T-cell (primary cell): ENCODE measurements at regions not wholly inside any gene's neighbourhood (a gene's known extent, or its start where the extent isn't known, plus 50 kb on each side); places are given as distances from the start of the nearest gene placed in this dataset.

Source experiments
- ATAC-seq, 4 experiments: fragments of 200-7000 bp in 3 of 4; fragments of 150-1000 bp in 1 of 4; cut with Tn5 transposase; replicated peaks in 1 of 4; 1 replicate in 3 of 4; 2 replicates in 1 of 4; pipeline ENCODE4 v1.10.0; 2021; ENCODE audit warnings: moderate library complexity in 3 of 4, mild to moderate bottlenecking in 2 of 4, moderate number of reproducible peaks in 1 of 4
- CTCF ChIA-PET, 2 donors: fragments of 300-600 bp; sonication (Branson Sonifier 250); formaldehyde crosslinking; loops; one replicate each; lab custom pipeline; 2022; ENCODE audit warnings: antibody characterized with exemption in 2 of 2; lab: Charles Lee
- POLR2A ChIA-PET, 2 donors: fragments of 300-600 bp; sonication (Branson Sonifier 250); formaldehyde crosslinking; loops; one replicate each; lab custom pipeline; 2022; ENCODE audit warnings: antibody characterized with exemption in 2 of 2; lab: Charles Lee
- DNase-seq, 35 experiments: peaks; one replicate each; pipeline versions ENCODE4 v3.0.0 to v3.0.0-alpha.2; 2013 to 2023
- H3K27ac ChIP-seq: one replicate; pipeline ENCODE4 v1.5.1; 2013; ENCODE audit warnings: low read length
- H3K27me3 ChIP-seq, 2 experiments: replicated peaks in 1 of 2; 1 replicate in 1 of 2; 2 replicates in 1 of 2; pipeline versions ENCODE4 v1.6.1 to v1.7.0; 2013; ENCODE audit warnings: low read length in 1 of 2, mixed read lengths in 1 of 2; ENCODE audit not compliant: control insufficient read depth in 2 of 2, insufficient read depth in 2 of 2; ENCODE audit errors: extremely low read depth in 1 of 2
- H3K36me3 ChIP-seq, 2 donors: 1 replicate in 1 of 2; 2 replicates in 1 of 2; pipeline versions ENCODE4 v1.6.1 to v1.7.0; 2013; ENCODE audit warnings: low read length in 1 of 2; ENCODE audit not compliant: control insufficient read depth in 2 of 2, insufficient read depth in 1 of 2; ENCODE audit errors: extremely low read depth in 1 of 2
- H3K4me1 ChIP-seq, 2 experiments: 1 replicate in 1 of 2; 2 replicates in 1 of 2; pipeline versions ENCODE4 v1.6.1 to v1.7.0; 2013; ENCODE audit warnings: low read length in 2 of 2, mixed read lengths in 1 of 2; ENCODE audit not compliant: insufficient read depth in 2 of 2, control insufficient read depth in 1 of 2; ENCODE audit errors: extremely low read depth in 1 of 2
- H3K4me3 ChIP-seq, 2 donors: 1 replicate in 1 of 2; 2 replicates in 1 of 2; pipeline versions ENCODE4 v1.5.1 to v1.7.0; 2013; ENCODE audit warnings: mild to moderate bottlenecking in 2 of 2, low read length in 1 of 2, moderate library complexity in 1 of 2; ENCODE audit not compliant: control insufficient read depth in 1 of 2; ENCODE audit errors: extremely low read depth in 1 of 2
- H3K9me3 ChIP-seq: 2 replicates; pipeline ENCODE4 v1.7.0; 2013
- H3K27ac Mint-ChIP-seq, 2 donors: one replicate each; pipeline ENCODE4 v1.8.0; 2020 to 2021; ENCODE audit warnings: mild to moderate bottlenecking in 2 of 2, mixed read lengths in 2 of 2
- H3K27me3 Mint-ChIP-seq, 2 donors: one replicate each; pipeline ENCODE4 v1.8.0; 2021 to 2022; ENCODE audit warnings: mixed read lengths in 2 of 2
- H3K36me3 Mint-ChIP-seq: one replicate; pipeline ENCODE4 v1.8.0; 2021; ENCODE audit warnings: mixed read lengths
- H3K4me1 Mint-ChIP-seq, 3 donors: one replicate each; pipeline ENCODE4 v1.8.0; 2020 to 2022; ENCODE audit warnings: mixed read lengths in 3 of 3, mild to moderate bottlenecking in 1 of 3
- H3K4me3 Mint-ChIP-seq, 3 donors: one replicate each; pipeline ENCODE4 v1.8.0; 2020 to 2022; ENCODE audit warnings: mild to moderate bottlenecking in 3 of 3, mixed read lengths in 3 of 3, moderate library complexity in 3 of 3
- H3K9me3 Mint-ChIP-seq, 3 donors: one replicate each; pipeline ENCODE4 v1.8.0; 2020 to 2022; ENCODE audit warnings: mixed read lengths in 3 of 3
- WGBS: methylation state at CpG from one replicate; pipeline ENCODE4 v1.1.5; 2013; ENCODE audit warnings: missing lambda C conversion rate; ENCODE audit not compliant: insufficient coverage; 5-methylcytosine and 5-hydroxymethylcytosine counted together

DNA sequence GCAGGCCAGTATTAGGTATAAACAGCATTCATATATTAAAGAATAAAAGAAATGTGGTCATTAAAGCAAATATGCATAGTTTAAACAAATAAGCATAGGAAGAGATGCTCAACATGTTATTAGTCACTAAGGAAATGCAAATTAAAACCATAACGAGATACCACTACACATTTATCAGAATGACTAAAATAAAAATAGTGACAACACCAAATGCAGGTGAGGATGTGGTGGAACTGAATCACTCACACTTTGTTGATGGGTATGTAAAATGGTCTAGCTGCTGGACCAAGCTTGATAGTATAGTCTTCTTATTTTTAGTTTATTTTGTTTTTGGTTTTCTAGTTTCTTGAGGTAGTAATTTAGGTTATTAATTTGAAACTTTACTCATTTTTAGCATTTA lies 242.9 kb downstream of the HGF start:
- Histone ChIP-seq H3K27me3 (no peaks in the 10 kb centered on the region), H3K4me1 (no peaks in the 10 kb centered on the region), H3K9me3 (no peaks in the 10 kb centered on the region), H3K27ac (no peak overlapping the region), H3K36me3 (no peaks in the 10 kb centered on the region), H3K4me3 (no peak overlapping the region)
- no peaks in the 10 kb centered on the region for H3K27me3 Mint-ChIP-seq
- H3K27ac Mint-ChIP-seq = no peak overlapping the region
- H3K36me3 Mint-ChIP-seq = no peaks in the 10 kb centered on the region
- ChIA-PET POLR2A (no interaction called here), CTCF (no interaction called here)
- DNase-seq (no peak), ATAC-seq (no peak)
- H3K4me1 Mint-ChIP-seq = no peaks in the 10 kb centered on the region
- H3K4me3 Mint-ChIP-seq = no peak overlapping the region
- peaks cover 3 to 9% (median 5%) of the 10 kb centered on the region in 3 donors for H3K9me3 Mint-ChIP-seq
- no CpG with 5 or more reads among the region's 1 CpG for WGBS

- POLR2A ChIA-PET = no interaction called here
- no peak overlapping the region for H3K4me3 Mint-ChIP-seq
- H3K27me3 Mint-ChIP-seq = no peaks in the 10 kb centered on the region
- no peaks in the 10 kb centered on the region for H3K36me3 ChIP-seq
- DNase-seq = no peak
- no peak overlapping the region for H3K4me3 ChIP-seq
- no peak for ATAC-seq
- no peaks in the 10 kb centered on the region for H3K4me1 ChIP-seq
- no peak overlapping the region for H3K27ac Mint-ChIP-seq
- H3K27me3 ChIP-seq = no peaks in the 10 kb centered on the region
- CTCF ChIA-PET = no interaction called here
- no peaks in the 10 kb centered on the region for H3K36me3 Mint-ChIP-seq
- no peaks in the 10 kb centered on the region for H3K4me1 Mint-ChIP-seq
- peaks cover 3 to 6% (median 5%) of the 10 kb centered on the region in 3 donors for H3K9me3 Mint-ChIP-seq
- no peaks in the 10 kb centered on the region for H3K9me3 ChIP-seq
- H3K27ac ChIP-seq = no peak overlapping the region
These were observed 244.0 kb downstream of the HGF start for GRCh38 chr7:81525841-81526240.

- CTCF ChIA-PET = no interaction called here
- Histone ChIP-seq H3K27me3 (no peaks in the 10 kb centered on the region), H3K9me3 (no peaks in the 10 kb centered on the region), H3K27ac (no peak overlapping the region), H3K4me3 (no peak overlapping the region), H3K4me1 (no peaks in the 10 kb centered on the region), H3K36me3 (no peaks in the 10 kb centered on the region)
- H3K27ac Mint-ChIP-seq = no peak overlapping the region
- no peaks in the 10 kb centered on the region for H3K4me1 Mint-ChIP-seq
- POLR2A ChIA-PET = no interaction called here
- no peak for ATAC-seq
- no peaks in the 10 kb centered on the region for H3K27me3 Mint-ChIP-seq
- H3K4me3 Mint-ChIP-seq = no peak overlapping the region
- H3K36me3 Mint-ChIP-seq = no peaks in the 10 kb centered on the region
- WGBS = no CpG with 5 or more reads among the region's 1 CpG
- peaks cover 0 to 2% (median 0%) of the 10 kb centered on the region in 3 donors for H3K9me3 Mint-ChIP-seq
- DNase-seq = no peak
These were observed 250.0 kb downstream of the HGF start for GRCh38 chr7:81519886-81520285.

DNA sequence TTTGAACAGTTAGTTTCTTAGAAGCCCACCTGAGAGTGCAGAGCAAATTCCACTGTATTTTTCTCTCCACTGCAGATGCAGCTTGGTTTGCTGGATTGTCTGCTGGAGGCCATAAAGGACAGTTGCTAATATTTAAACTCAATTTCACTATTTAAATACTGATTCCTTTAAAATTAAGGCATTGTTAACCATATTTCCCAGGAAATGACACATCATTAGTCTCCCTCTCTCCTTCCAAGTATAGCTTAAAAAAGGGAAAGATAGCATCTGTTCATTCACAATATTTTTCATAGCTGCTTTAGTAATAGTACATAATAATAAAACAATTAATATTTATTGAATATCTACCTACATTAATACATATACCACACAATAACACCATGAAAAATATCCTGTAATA lies 252.9 kb downstream of the HGF start:
- H3K4me1 Mint-ChIP-seq = no peaks in the 10 kb centered on the region
- ChIA-PET POLR2A (no interaction called here), CTCF (no interaction called here)
- H3K27ac Mint-ChIP-seq = no peak overlapping the region
- Histone ChIP-seq H3K27ac (no peak overlapping the region), H3K36me3 (no peaks in the 10 kb centered on the region), H3K4me3 (no peak overlapping the region), H3K9me3 (no peaks in the 10 kb centered on the region), H3K4me1 (no peaks in the 10 kb centered on the region), H3K27me3 (no peaks in the 10 kb centered on the region)
- no peaks in the 10 kb centered on the region for H3K36me3 Mint-ChIP-seq
- peaks cover 2 to 7% (median 4%) of the 10 kb centered on the region in 3 donors for H3K9me3 Mint-ChIP-seq
- H3K27me3 Mint-ChIP-seq = no peaks in the 10 kb centered on the region
- DNase-seq (no peak), ATAC-seq (no peak)
- no peak overlapping the region for H3K4me3 Mint-ChIP-seq

- Histone ChIP-seq H3K36me3 (no peaks in the 10 kb centered on the region), H3K27ac (no peak overlapping the region), H3K4me3 (no peak overlapping the region), H3K27me3 (no peaks in the 10 kb centered on the region), H3K9me3 (no peaks in the 10 kb centered on the region), H3K4me1 (no peaks in the 10 kb centered on the region)
- Mint-ChIP-seq H3K36me3 (no peaks in the 10 kb centered on the region), H3K4me1 (no peaks in the 10 kb centered on the region), H3K27ac (no peak overlapping the region), H3K9me3 (peaks cover 2 to 13% (median 4%) of the 10 kb centered on the region in 3 donors), H3K4me3 (no peak overlapping the region), H3K27me3 (no peaks in the 10 kb centered on the region)
- ATAC-seq = no peak
- no CpG with 5 or more reads among the region's 1 CpG for WGBS
- DNase-seq = no peak
- POLR2A ChIA-PET = no interaction called here
- CTCF ChIA-PET = no interaction called here
These were observed 254.8 kb downstream of the HGF start for GRCh38 chr7:81515009-81515408.

GRCh38 chr7:81514546-81514945 lies 255.3 kb downstream of the HGF start:
- Histone ChIP-seq H3K9me3 (no peaks in the 10 kb centered on the region), H3K36me3 (no peaks in the 10 kb centered on the region), H3K4me3 (no peak overlapping the region), H3K27ac (no peak overlapping the region), H3K4me1 (no peaks in the 10 kb centered on the region), H3K27me3 (no peaks in the 10 kb centered on the region)
- ATAC-seq (no peak), DNase-seq (no peak)
- Mint-ChIP-seq H3K4me3 (no peak overlapping the region), H3K36me3 (no peaks in the 10 kb centered on the region), H3K9me3 (peaks cover 2 to 13% (median 4%) of the 10 kb centered on the region in 3 donors), H3K27ac (no peak overlapping the region), H3K27me3 (no peaks in the 10 kb centered on the region), H3K4me1 (no peaks in the 10 kb centered on the region)
- CTCF ChIA-PET = no interaction called here
- no CpG with 5 or more reads among the region's 3 CpGs for WGBS
- POLR2A ChIA-PET = no interaction called here

GRCh38 chr7:81510122-81510521 lies 259.7 kb downstream of the HGF start:
- no peak overlapping the region for H3K4me3 ChIP-seq
- no peaks in the 10 kb centered on the region for H3K36me3 ChIP-seq
- ATAC-seq = no peak
- H3K27ac ChIP-seq = no peak overlapping the region
- H3K9me3 ChIP-seq = no peaks in the 10 kb centered on the region
- ChIA-PET CTCF (no interaction called here), POLR2A (no interaction called here)
- no peak overlapping the region for H3K27ac Mint-ChIP-seq
- 69% methylated on average over 6 of the region's 10 CpGs for WGBS
- no peak overlapping the region for H3K4me3 Mint-ChIP-seq
- DNase-seq = no peak
- H3K4me1 ChIP-seq = no peaks in the 10 kb centered on the region
- no peaks in the 10 kb centered on the region for H3K27me3 ChIP-seq
- no peaks in the 10 kb centered on the region for H3K27me3 Mint-ChIP-seq
- H3K4me1 Mint-ChIP-seq = no peaks in the 10 kb centered on the region
- no peaks in the 10 kb centered on the region for H3K36me3 Mint-ChIP-seq
- peaks cover 2 to 19% (median 4%) of the 10 kb centered on the region in 3 donors for H3K9me3 Mint-ChIP-seq
